Stomach (tissue), 4 donors: ENCODE measurements at regions not wholly inside any gene's neighbourhood (a gene's known extent, or its start where the extent isn't known, plus 50 kb on each side); places are given as distances from the start of the nearest gene placed in this dataset.

Experiments used
- POLR2AphosphoS5 ChIP-seq, 3 donors: sonication (generic); formaldehyde crosslinking; IDR thresholded peaks; one replicate each; pipeline ENCODE4 v1.6.1; 2016; ENCODE audit warnings: antibody characterized with exemption in 3 of 3
- TF ChIP-seq, protein P1 (sequence below), 7 experiments: fragments of 450-650 bp in 4 of 7; fragments of 200-600 bp in 3 of 7; sonication (generic) in 3 of 7; IDR thresholded peaks; one replicate each; pipeline ENCODE4 v1.5.1; 2016 to 2019; ENCODE audit warnings: antibody characterized with exemption in 7 of 7, control low read depth in 2 of 7, mild to moderate bottlenecking in 1 of 7

DNA sequence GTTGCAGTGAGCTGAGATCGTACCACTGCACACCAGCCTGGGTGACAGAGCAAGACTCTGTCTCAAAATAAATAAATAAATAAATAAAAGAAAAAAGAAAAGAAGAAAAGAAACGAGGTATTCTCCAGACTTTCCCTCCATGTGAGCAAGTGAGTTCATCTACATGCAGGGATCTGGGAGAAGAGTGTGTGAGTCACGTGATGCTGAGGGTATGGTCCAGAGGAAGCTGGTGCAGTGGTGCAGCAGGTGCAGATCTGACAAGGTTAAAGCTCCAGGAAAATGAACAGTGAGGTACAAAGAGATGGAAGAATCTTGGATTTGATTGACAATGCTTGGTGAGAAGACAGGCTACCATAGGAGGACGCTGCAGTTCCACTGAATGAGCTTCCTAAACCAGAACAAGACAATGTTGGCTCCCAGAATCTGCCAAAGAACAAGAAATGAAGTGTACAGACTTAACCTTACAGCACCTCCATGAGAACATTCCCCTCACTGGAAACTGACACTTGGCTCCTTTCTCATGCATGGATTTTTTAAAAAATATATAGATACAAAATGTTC, 79.5 kb upstream of the BTBD3 start:
- TF ChIP-seq POLR2AphosphoS5 (IDR thresholded peaks at IDR 0.05) = no peak
- TF ChIP-seq, protein P1, sequence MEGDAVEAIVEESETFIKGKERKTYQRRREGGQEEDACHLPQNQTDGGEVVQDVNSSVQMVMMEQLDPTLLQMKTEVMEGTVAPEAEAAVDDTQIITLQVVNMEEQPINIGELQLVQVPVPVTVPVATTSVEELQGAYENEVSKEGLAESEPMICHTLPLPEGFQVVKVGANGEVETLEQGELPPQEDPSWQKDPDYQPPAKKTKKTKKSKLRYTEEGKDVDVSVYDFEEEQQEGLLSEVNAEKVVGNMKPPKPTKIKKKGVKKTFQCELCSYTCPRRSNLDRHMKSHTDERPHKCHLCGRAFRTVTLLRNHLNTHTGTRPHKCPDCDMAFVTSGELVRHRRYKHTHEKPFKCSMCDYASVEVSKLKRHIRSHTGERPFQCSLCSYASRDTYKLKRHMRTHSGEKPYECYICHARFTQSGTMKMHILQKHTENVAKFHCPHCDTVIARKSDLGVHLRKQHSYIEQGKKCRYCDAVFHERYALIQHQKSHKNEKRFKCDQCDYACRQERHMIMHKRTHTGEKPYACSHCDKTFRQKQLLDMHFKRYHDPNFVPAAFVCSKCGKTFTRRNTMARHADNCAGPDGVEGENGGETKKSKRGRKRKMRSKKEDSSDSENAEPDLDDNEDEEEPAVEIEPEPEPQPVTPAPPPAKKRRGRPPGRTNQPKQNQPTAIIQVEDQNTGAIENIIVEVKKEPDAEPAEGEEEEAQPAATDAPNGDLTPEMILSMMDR (IDR thresholded peaks at IDR 0.05) = no peak
